GM12865 (cell line): ENCODE measurements at regions not wholly inside any gene's neighbourhood (a gene's known extent, or its start where the extent isn't known, plus 50 kb on each side); places are given as distances from the start of the nearest gene placed in this dataset.
"Not testable (repeated sequence)": the region's sequence is repeated elsewhere in the genome, so short reads cannot be mapped to it uniquely, and the experiment has no call there.

Experiments used
- DNase-seq: peaks from one replicate; pipeline ENCODE4 v3.0.0; 2010; ENCODE audit warnings: low read depth
- H3K4me3 ChIP-seq: 2 replicates; pipeline ENCODE4 v1.5.1; 2011; ENCODE audit warnings: mild to moderate bottlenecking, low read depth, low read length, control low read depth
- CTCF ChIP-seq: IDR thresholded peaks from 2 replicates; pipeline ENCODE4 v1.5.1; 2011; ENCODE audit warnings: low read length, control low read depth, low read depth, inconsistent platforms; ENCODE audit not compliant: insufficient read depth; ENCODE audit errors: missing control alignments

- H3K4me3 ChIP-seq = no peak overlapping the region
- no peak for TF ChIP-seq CTCF
- no peak for DNase-seq
Measured at GRCh38 chr2:150802635-150803034, 315.2 kb upstream of the RND3 start.

- H3K4me3 ChIP-seq, DNase-seq: not testable (repeated sequence)
Measured at GRCh38 chr2:150796236-150796635, 308.8 kb upstream of the RND3 start.

GRCh38 chr2:150792780-150793300, 305.4 kb upstream of the RND3 start:
- no peak overlapping the region for H3K4me3 ChIP-seq
- TF ChIP-seq CTCF = no peak
- no peak for DNase-seq

- no peak overlapping the region for H3K4me3 ChIP-seq
- no peak for DNase-seq
- no peak for TF ChIP-seq CTCF
Measured at GRCh38 chr2:150791567-150791966, 304.1 kb upstream of the RND3 start.

GRCh38 chr2:150789376-150789905, 302.0 kb upstream of the RND3 start:
- no peak for TF ChIP-seq CTCF
- DNase-seq = no peak
- no peak overlapping the region for H3K4me3 ChIP-seq

- no peak for TF ChIP-seq CTCF
- no peak for DNase-seq
- no peak overlapping the region for H3K4me3 ChIP-seq
Measured at GRCh38 chr2:150788426-150789140, 301.1 kb upstream of the RND3 start.

GRCh38 chr2:150787353-150788093, 300.1 kb upstream of the RND3 start:
- TF ChIP-seq CTCF = no peak
- DNase-seq = no peak
- H3K4me3 ChIP-seq = no peak overlapping the region
